A549 (cell line): ENCODE measurements at regions not wholly inside any gene's neighbourhood (a gene's known extent, or its start where the extent isn't known, plus 50 kb on each side); places are given as distances from the start of the nearest gene placed in this dataset.

Source experiments
- ATAC-seq, 2 experiments: fragments of 200-7000 bp in 1 of 2; fragments of >200 bp in 1 of 2; cut with Nextera tagmentation in 1 of 2; cut with Tn5 transposase in 1 of 2; 3 replicates each; pipeline versions ENCODE4 v1.8.0 to v1.9.1; 2018 to 2020; ENCODE audit warnings: mild to moderate bottlenecking in 1 of 2, moderate library complexity in 1 of 2
- CTCF ChIA-PET: fragments of 300-600 bp; sonication (Branson Sonifier 250); formaldehyde crosslinking; extraction: SDS; loops from one replicate; lab custom pipeline; 2021; ENCODE audit warnings: antibody characterized with exemption, inconsistent platforms; lab: Yijun Ruan, JAX
- POLR2A ChIA-PET: fragments of 350-600 bp; formaldehyde crosslinking; extraction: SDS; loops from one replicate; lab custom pipeline; 2021; ENCODE audit warnings: antibody characterized with exemption, inconsistent platforms; lab: Yijun Ruan, JAX
- DNase-seq, 2 experiments: peaks; one replicate each; pipeline versions ENCODE4 v3.0.0 to v3.0.0-alpha.2; 2011 to 2016; ENCODE audit warnings: low read depth in 1 of 2, low spot score in 1 of 2
- FAIRE-seq: peaks from 2 replicates; lab custom pipeline; 2011; peaks lifted over from hg19 to GRCh38; lab: Jason Lieb, UNC
- H3K27ac ChIP-seq, 2 experiments: fragments of >200 bp; sonication (Bioruptor Twin); formaldehyde crosslinking; 3 replicates each; pipeline ENCODE4 v1.5.1; 2016 to 2017
- H3K4me1 ChIP-seq: fragments of >200 bp; sonication (Bioruptor Twin); formaldehyde crosslinking; 3 replicates; pipeline ENCODE4 v1.6.1; 2016
- H3K4me2 ChIP-seq: fragments of >200 bp; sonication (Bioruptor Twin); formaldehyde crosslinking; 3 replicates; pipeline ENCODE4 v1.6.1; 2016
- H3K4me3 ChIP-seq: fragments of >200 bp; sonication (Bioruptor Twin); formaldehyde crosslinking; 3 replicates; pipeline ENCODE4 v1.5.1; 2016
- H3K9me3 ChIP-seq: fragments of >200 bp; sonication (Bioruptor Twin); formaldehyde crosslinking; 3 replicates; pipeline ENCODE4 v1.6.1; 2016
- CBX2 ChIP-seq: fragments of 200-600 bp; sonication (generic); IDR thresholded peaks from 2 replicates; pipeline ENCODE4 v1.6.1; 2016; ENCODE audit warnings: low read depth, mild to moderate bottlenecking, borderline replicate concordance
- CEBPB ChIP-seq, 2 experiments: fragments of >200 bp in 1 of 2; sonication (Bioruptor Twin) in 1 of 2; formaldehyde crosslinking in 1 of 2; IDR thresholded peaks; 2 replicates each; pipeline ENCODE4 v1.6.1; 2012 to 2016
- CHD4 ChIP-seq: fragments of 200-600 bp; sonication (generic); IDR thresholded peaks from 2 replicates; pipeline ENCODE4 v1.6.1; 2016; ENCODE audit warnings: antibody characterized with exemption, mild to moderate bottlenecking, borderline replicate concordance
- EHF ChIP-seq: fragments of 250-450 bp; sonication (Bioruptor Pico); IDR thresholded peaks from 2 replicates; pipeline ENCODE4 v1.5.0; 2020; ENCODE audit warnings: mild to moderate bottlenecking
- EHMT2 ChIP-seq: fragments of 200-600 bp; sonication (generic); IDR thresholded peaks from 2 replicates; pipeline ENCODE4 v1.6.1; 2016; ENCODE audit warnings: antibody characterized with exemption, low read depth, mild to moderate bottlenecking, moderate library complexity
- EP300 ChIP-seq, 2 experiments: fragments of >200 bp; sonication (Bioruptor Twin); formaldehyde crosslinking; IDR thresholded peaks; 2 replicates in 1 of 2; 3 replicates in 1 of 2; pipeline ENCODE4 v1.6.1; 2016 to 2017
- FOSB ChIP-seq: fragments of 250-450 bp; sonication (Bioruptor Pico); IDR thresholded peaks from 2 replicates; pipeline ENCODE4 v1.5.0; 2020; ENCODE audit warnings: mild to moderate bottlenecking, moderate library complexity
- FOXS1 ChIP-seq: fragments of 250-450 bp; sonication (Bioruptor Pico); IDR thresholded peaks from 2 replicates; pipeline ENCODE4 v1.5.0; 2020; ENCODE audit warnings: mild to moderate bottlenecking, moderate library complexity
- GATA3 ChIP-seq: IDR thresholded peaks from 2 replicates; pipeline ENCODE4 v1.6.1; 2012; ENCODE audit warnings: borderline replicate concordance
- HDAC2 ChIP-seq: fragments of 200-600 bp; sonication (generic); IDR thresholded peaks from 2 replicates; pipeline ENCODE4 v1.6.1; 2016
- HEYL ChIP-seq: fragments of 250-450 bp; sonication (Bioruptor Pico); IDR thresholded peaks from 2 replicates; pipeline ENCODE4 v1.8.0; 2021; ENCODE audit warnings: mild to moderate bottlenecking, moderate library complexity
- JUN ChIP-seq, 2 experiments: fragments of >200 bp; sonication (Bioruptor Twin); formaldehyde crosslinking; IDR thresholded peaks; 2 replicates in 1 of 2; 3 replicates in 1 of 2; pipeline ENCODE4 v1.6.1; 2016 to 2017
- KDM1A ChIP-seq: fragments of 200-600 bp; sonication (generic); IDR thresholded peaks from 2 replicates; pipeline ENCODE4 v1.6.1; 2016; ENCODE audit warnings: low read depth, mild to moderate bottlenecking
- MAX ChIP-seq: IDR thresholded peaks from 2 replicates; pipeline ENCODE4 v1.6.1; 2012
- MYC ChIP-seq: IDR thresholded peaks from 2 replicates; pipeline ENCODE4 v1.6.1; 2012; ENCODE audit warnings: mild to moderate bottlenecking, inconsistent platforms, low read length, improper control_type of control experiment, borderline replicate concordance
- NPAS2 ChIP-seq: fragments of 250-450 bp; sonication (Bioruptor Pico); IDR thresholded peaks from 2 replicates; pipeline ENCODE4 v1.8.0; 2022; ENCODE audit warnings: mild to moderate bottlenecking, moderate library complexity, borderline replicate concordance
- PHF8 ChIP-seq: fragments of 200-600 bp; sonication (generic); IDR thresholded peaks from 2 replicates; pipeline ENCODE4 v1.6.1; 2016; ENCODE audit warnings: low read depth, mild to moderate bottlenecking, antibody characterized with exemption, moderate library complexity, borderline replicate concordance
- POLR2AphosphoS2 ChIP-seq: conservative IDR thresholded peaks from 2 replicates; pipeline ENCODE4 v1.6.1; 2012; ENCODE audit warnings: low read length, improper control_type of control experiment, inconsistent platforms
- RAD21 ChIP-seq, 2 experiments: fragments of >200 bp in 1 of 2; sonication (Bioruptor Twin) in 1 of 2; formaldehyde crosslinking in 1 of 2; IDR thresholded peaks in 1 of 2; conservative IDR thresholded peaks in 1 of 2; 2 replicates in 1 of 2; 3 replicates in 1 of 2; pipeline ENCODE4 v1.6.1; 2012 to 2018; ENCODE audit warnings: inconsistent platforms in 1 of 2
- RARB ChIP-seq: fragments of 250-450 bp; sonication (Bioruptor Pico); IDR thresholded peaks from 2 replicates; pipeline ENCODE4 v1.8.0; 2021; ENCODE audit warnings: mild to moderate bottlenecking, moderate library complexity
- RCOR1 ChIP-seq: fragments of 150-350 bp; IDR thresholded peaks from 2 replicates; pipeline ENCODE4 v1.6.1; 2014; ENCODE audit warnings: antibody characterized with exemption, low read length, low read depth
- RFX5 ChIP-seq: fragments of 450-650 bp; IDR thresholded peaks from 2 replicates; pipeline ENCODE4 v1.7.1; 2014; ENCODE audit warnings: antibody characterized with exemption, mild to moderate bottlenecking, moderate library complexity
- RNF2 ChIP-seq: fragments of 200-600 bp; sonication (generic); IDR thresholded peaks from 2 replicates; pipeline ENCODE4 v1.6.1; 2016; ENCODE audit warnings: low read depth, mild to moderate bottlenecking, antibody characterized with exemption, moderate library complexity, borderline replicate concordance
- TFCP2L1 ChIP-seq: fragments of 250-450 bp; sonication (Bioruptor Pico); IDR thresholded peaks from 2 replicates; pipeline ENCODE4 v1.5.0; 2021; ENCODE audit warnings: mild to moderate bottlenecking
- USF2 ChIP-seq: fragments of 450-650 bp; IDR thresholded peaks from 2 replicates; pipeline ENCODE4 v1.6.1; 2014; ENCODE audit warnings: antibody characterized with exemption
- ZC3H11A ChIP-seq: fragments of 450-650 bp; IDR thresholded peaks from 2 replicates; pipeline ENCODE4 v1.6.1; 2014; ENCODE audit warnings: antibody characterized with exemption, mild to moderate bottlenecking
- ZNF302 ChIP-seq: fragments of 250-450 bp; sonication (Bioruptor Pico); IDR thresholded peaks from 2 replicates; pipeline ENCODE4 v1.9.0; 2021; ENCODE audit warnings: inconsistent platforms, mild to moderate bottlenecking, moderate library complexity
- WGBS: methylation state at CpG from one replicate; pipeline ENCODE4 v1.1.6; 2017; ENCODE audit errors: missing lambda C conversion rate; 5-methylcytosine and 5-hydroxymethylcytosine counted together
- TF ChIP-seq, protein P1 (sequence below): fragments of 250-450 bp; sonication (Bioruptor Pico); IDR thresholded peaks from 2 replicates; pipeline ENCODE4 v1.5.0; 2021; ENCODE audit warnings: mild to moderate bottlenecking, moderate library complexity, borderline replicate concordance
- TF ChIP-seq, protein P2 (sequence below): fragments of 250-450 bp; sonication (Bioruptor Pico); IDR thresholded peaks from 2 replicates; pipeline ENCODE4 v1.5.0; 2020; ENCODE audit warnings: low read depth, mild to moderate bottlenecking, moderate library complexity
- TF ChIP-seq, protein P3 (sequence below): IDR thresholded peaks from 2 replicates; pipeline ENCODE4 v1.6.1; 2012
- TF ChIP-seq, protein P4 (sequence below): fragments of >200 bp; sonication (Bioruptor Twin); formaldehyde crosslinking; IDR thresholded peaks from 2 replicates; pipeline ENCODE4 v1.6.1; 2016

DNA sequence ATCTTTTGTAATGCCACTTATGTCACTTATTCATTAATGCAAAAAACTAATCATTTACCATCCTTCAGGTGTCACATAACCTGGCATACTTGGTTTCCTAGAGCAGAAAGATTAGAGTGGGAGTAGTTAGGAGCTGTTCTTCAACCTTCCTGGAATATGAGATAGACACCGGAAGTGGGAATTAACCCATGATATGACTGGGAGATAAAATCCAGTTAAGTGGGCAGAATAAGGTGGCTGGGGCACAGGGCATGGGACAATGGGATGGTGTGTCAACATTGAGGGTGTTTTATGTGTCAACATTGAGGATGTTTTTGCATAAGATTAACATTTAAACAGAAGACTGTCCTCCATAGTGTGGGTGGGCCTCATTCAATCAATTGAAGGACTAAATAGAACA lies 94.3 kb upstream of the CBLB start:
- POLR2A ChIA-PET: no interaction called here
- Histone ChIP-seq H3K4me2 (no peak overlapping the region), H3K4me3 (no peak overlapping the region), H3K9me3 (no peaks in the 10 kb centered on the region), H3K4me1 (peaks cover 16% of the 10 kb centered on the region; the same call in 1 of the 3 replicates), H3K27ac (no peak overlapping the region)
- CTCF ChIA-PET: no interaction called here
- no peak for DNase-seq
- WGBS: 85% methylated on average over 1 of the region's 1 CpG
- ATAC-seq: no peak
- FAIRE-seq: no peak
- TF ChIP-seq RFX5 (no peak), KDM1A (no peak), ZNF302 (CRISPR knock-in tag) (no peak), MYC (no peak), CBX2 (no peak), EP300 (IDR thresholded peaks at IDR 0.05) (no peak), RAD21 (conservative IDR thresholded peaks at IDR 0.05 in 1 of 2, IDR thresholded peaks at IDR 0.05 in 1 of 2) (no peak), USF2 (no peak), PHF8 (no peak), EHF (CRISPR knock-in tag) (no peak), RNF2 (no peak), FOXS1 (CRISPR knock-in tag) (no peak), CEBPB (IDR thresholded peaks at IDR 0.05) (no peak), FOSB (CRISPR knock-in tag) (no peak), POLR2AphosphoS2 (no peak)
- TF ChIP-seq, protein P1, sequence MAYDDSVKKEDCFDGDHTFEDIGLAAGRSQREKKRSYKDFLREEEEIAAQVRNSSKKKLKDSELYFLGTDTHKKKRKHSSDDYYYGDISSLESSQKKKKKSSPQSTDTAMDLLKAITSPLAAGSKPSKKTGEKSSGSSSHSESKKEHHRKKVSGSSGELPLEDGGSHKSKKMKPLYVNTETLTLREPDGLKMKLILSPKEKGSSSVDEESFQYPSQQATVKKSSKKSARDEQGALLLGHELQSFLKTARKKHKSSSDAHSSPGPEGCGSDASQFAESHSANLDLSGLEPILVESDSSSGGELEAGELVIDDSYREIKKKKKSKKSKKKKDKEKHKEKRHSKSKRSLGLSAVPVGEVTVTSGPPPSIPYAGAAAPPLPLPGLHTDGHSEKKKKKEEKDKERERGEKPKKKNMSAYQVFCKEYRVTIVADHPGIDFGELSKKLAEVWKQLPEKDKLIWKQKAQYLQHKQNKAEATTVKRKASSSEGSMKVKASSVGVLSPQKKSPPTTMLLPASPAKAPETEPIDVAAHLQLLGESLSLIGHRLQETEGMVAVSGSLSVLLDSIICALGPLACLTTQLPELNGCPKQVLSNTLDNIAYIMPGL: no peak
- TF ChIP-seq, protein P2, sequence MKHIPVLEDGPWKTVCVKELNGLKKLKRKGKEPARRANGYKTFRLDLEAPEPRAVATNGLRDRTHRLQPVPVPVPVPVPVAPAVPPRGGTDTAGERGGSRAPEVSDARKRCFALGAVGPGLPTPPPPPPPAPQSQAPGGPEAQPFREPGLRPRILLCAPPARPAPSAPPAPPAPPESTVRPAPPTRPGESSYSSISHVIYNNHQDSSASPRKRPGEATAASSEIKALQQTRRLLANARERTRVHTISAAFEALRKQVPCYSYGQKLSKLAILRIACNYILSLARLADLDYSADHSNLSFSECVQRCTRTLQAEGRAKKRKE (CRISPR knock-in tag): no peak

DNA sequence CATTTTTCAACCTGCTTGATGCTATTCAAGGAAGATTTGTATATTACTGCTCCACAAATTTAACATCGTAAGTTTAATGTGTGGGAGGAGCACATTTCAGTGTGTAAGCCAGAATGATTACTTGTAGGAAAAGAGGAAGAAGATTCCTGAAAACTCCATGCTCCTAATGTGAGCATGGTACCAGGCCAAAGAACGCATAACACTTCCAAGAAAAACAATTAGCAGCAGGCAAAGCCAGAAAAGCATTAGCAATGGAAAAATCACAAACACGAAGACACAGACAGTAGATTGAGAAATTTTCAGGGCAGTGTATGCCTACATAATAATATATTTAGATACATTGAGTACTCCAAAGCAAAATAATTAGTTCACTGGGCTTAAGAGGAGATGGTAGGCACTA lies 96.6 kb upstream of the CBLB start:
- POLR2A ChIA-PET: no interaction called here
- Histone ChIP-seq H3K27ac (no peak overlapping the region; a peak in 1 of 6 replicates), H3K9me3 (peaks cover 3% of the 10 kb centered on the region; the same call in 1 of the 3 replicates), H3K4me1 (peaks cover 16% of the 10 kb centered on the region; the same call in 1 of the 3 replicates), H3K4me2 (no peak overlapping the region), H3K4me3 (no peak overlapping the region)
- no peak for TF ChIP-seq HEYL
- no peak for TF ChIP-seq GATA3
- TF ChIP-seq HDAC2: no peak
- no peak for TF ChIP-seq RCOR1
- no peak for TF ChIP-seq ZC3H11A
- TF ChIP-seq, protein P3, sequence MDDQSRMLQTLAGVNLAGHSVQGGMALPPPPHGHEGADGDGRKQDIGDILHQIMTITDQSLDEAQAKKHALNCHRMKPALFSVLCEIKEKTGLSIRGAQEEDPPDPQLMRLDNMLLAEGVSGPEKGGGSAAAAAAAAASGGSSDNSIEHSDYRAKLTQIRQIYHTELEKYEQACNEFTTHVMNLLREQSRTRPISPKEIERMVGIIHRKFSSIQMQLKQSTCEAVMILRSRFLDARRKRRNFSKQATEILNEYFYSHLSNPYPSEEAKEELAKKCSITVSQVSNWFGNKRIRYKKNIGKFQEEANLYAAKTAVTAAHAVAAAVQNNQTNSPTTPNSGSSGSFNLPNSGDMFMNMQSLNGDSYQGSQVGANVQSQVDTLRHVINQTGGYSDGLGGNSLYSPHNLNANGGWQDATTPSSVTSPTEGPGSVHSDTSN: no peak
- no peak for TF ChIP-seq NPAS2 (CRISPR knock-in tag)
- no peak for TF ChIP-seq MAX
- no peak for TF ChIP-seq TFCP2L1 (CRISPR knock-in tag)
- TF ChIP-seq, protein P2 (CRISPR knock-in tag): no peak
- TF ChIP-seq RNF2: no peak
- no peak for TF ChIP-seq CHD4
- TF ChIP-seq, protein P4, sequence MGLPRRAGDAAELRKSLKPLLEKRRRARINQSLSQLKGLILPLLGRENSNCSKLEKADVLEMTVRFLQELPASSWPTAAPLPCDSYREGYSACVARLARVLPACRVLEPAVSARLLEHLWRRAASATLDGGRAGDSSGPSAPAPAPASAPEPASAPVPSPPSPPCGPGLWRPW: no peak
- TF ChIP-seq JUN (IDR thresholded peaks at IDR 0.05): no peak
- TF ChIP-seq RARB (CRISPR knock-in tag): no peak
- no peak for TF ChIP-seq EHMT2
- TF ChIP-seq CEBPB (IDR thresholded peaks at IDR 0.05): no peak
- CTCF ChIA-PET: no interaction called here
- no peak for DNase-seq
- ATAC-seq: no peak
- WGBS: 68% methylated on average over 3 of the region's 3 CpGs
- no peak for FAIRE-seq
